T-helper 2 cell treated with Interferon-gamma antibody and Interleukin-4, amounts not matched to agents 100 ng/mL and 5 ng/mL, for 36 hours (primary cell): ENCODE measurements at regions not wholly inside any gene's neighbourhood (a gene's known extent, or its start where the extent isn't known, plus 50 kb on each side); places are given as distances from the start of the nearest gene placed in this dataset.

Experiments
- intact Hi-C: fragments of 100-400 bp; cut with micrococcal nuclease; formaldehyde crosslinking; loops from one replicate; pipeline ENCODE4 v1.15.1; 2023

DNA sequence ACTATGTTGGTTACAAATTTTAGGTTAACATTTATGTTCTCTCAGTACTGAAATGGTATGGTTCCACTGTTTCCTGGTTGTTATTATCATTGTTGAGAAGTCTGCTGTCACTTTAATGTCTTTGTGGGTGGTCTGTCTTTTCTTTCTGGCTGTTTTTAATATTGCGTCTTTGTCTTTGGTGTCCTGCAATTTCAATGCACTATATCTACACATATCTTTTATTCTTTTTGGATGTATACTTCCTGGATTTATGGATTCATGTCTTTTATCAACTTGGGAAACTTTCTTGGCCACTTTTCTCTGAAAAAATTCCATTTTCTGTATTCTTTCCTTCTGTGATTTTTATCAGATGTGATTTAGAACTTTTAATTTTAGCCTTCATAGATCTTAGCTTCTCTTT is 250.2 kb downstream of the BUB3 start:
- intact Hi-C loops = no loop called here

DNA sequence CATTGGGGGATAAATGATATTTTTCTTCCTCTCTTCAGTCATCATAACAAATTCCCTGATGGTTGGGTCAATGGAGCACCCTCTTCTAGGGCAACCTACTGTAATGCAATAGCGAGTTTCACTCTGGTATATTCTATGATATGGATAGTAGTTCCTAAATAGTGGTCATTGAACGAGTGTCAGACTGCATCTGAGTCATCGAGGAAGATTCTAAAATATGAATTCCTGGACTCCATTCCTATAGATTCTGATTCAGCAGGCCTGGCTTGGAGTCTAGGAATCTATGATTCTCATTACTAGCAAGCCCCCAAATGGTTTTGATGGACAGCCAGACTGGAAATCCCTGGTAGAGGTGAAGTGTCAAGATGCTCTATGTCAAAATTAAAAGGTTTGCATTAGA is 254.5 kb downstream of the BUB3 start:
- intact Hi-C loops = no loop called here

DNA sequence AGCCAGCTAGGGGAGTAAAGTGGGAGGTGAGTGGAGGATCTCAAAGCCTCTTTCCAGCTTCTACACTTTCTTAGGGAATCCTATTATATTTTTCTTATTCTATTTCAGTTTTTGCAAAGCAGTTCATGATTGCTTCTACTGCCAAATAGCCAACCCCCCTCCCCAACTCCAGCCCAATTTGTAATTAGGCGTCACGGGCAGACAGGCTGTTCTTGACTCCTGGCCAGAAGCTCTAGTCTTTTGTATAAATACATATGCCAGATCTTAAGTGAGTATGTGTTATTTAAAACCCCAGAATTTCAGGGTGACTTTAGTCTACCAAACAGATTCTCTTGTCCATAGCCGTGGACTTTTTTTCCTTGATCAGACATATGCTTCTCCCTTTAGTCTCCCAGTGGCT is 255.2 kb downstream of the BUB3 start:
- intact Hi-C loops = no loop called here

DNA sequence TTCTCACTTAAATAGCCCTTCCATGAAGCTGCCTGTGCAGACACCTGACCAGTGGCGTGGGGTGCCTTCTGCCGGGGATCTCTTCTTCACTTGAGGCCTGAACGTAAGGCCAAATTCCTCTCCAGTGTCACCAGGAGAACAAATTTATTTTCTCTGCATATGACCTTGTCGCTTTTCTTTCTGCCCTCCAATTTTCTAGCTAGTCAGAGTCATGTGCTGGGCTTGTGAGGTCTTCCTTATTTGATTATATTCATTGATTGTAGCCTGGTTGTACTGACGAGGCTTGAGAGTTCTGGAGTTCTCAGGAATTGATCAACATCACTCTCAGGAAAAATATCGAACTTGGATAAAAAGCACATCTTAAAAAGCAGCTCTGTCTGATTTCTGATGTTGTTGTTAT is 255.7 kb downstream of the BUB3 start:
- intact Hi-C loops = no loop called here

DNA sequence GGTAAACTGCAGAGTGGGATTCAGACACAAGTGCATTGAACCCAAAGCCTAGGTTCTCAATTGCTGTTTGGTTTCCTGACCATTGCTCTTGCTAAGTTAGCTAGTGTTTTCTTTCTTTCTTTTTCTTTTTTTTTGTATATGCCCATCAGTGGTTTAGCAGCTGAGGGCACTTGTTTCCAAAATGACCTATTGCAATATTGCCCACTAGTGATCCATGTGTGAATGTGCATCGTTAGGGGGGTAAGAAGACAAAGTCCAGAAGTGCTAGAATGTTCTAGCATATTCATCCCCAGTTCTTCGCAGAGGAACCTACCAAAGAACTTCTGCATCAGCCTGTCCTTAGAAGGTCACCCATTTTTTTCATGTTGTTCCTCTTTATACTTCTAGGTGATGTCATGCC is 252.8 kb upstream of the GPR26 start:
- intact Hi-C loops = no loop called here

DNA sequence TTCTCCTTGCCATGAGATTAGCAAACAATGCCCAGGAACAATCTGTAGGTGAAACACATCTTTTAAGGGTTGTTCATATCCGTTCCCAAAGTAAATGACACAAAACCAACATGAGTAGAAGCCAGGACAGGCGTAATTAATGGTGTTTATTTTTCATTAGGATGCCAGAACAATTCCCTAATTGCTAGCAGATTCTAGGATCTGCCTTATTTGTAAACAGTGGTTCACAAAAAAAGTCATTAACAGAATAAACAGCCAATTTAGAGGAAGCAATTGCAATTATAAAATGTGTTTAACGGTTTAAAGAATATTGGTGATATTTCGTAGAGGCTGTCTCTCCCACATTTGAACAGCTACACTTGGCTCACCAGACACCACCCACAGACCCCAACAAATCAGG is 250.6 kb upstream of the GPR26 start:
- intact Hi-C loops = no loop called here

DNA sequence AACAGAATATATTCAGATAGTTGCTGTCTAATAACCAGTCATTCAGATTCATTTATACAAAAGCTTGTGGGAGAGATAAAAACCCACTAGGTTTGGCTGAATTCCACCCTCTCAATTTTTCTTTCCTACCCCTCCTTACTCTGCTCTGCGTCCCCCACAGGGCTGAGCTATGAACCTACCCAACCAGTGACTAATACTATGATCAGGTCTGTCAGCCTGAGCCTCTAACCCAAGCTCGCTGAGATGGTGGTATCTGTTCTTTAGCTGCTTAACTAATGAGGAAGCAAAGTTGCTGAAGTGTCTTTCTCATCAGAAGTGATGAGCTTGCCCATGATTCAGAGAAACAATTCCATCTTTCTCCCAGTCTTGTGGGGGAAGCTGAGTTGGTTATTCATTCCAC is 248.7 kb upstream of the GPR26 start:
- intact Hi-C loops = no loop called here

DNA sequence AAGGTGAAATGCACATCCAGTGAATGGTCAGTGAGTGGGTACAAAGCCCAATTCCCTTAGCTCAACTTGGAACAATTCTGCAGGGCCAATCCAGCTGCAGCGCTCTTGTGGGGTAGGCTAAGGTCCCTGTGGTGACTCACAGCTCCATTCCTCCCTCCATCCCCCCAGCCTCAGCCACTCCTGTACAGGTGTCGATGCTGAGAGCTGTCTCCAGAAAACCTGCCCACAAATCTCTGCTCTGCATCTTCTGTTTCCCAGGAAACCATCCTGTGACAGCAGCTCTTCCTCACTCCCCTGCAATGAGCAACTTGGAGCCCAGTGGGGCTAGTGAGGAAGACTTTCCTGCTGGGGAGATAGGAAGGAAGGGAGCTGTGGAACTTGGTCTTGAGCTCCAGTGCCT is 244.7 kb upstream of the GPR26 start:
- intact Hi-C loops = no loop called here

DNA sequence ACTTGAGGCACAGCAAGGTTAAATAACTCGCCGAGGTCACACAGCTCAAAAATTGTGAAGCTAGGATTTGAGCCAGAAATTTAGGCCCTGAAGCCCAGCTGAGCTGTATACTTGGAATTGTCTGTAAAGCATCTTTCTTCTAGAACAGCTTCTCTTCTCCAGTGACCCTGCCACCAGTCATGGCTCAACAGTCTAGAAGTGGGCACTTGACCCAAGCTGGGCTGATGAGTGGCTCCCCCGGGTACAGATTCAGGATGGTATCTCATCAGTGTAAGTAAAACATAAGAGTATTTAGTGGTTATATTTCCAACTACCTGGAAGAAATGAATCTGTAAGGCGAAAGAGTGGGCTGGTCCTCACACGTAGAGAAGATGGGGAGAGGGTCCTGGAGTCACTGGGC is 243.9 kb upstream of the GPR26 start:
- intact Hi-C loops = no loop called here

DNA sequence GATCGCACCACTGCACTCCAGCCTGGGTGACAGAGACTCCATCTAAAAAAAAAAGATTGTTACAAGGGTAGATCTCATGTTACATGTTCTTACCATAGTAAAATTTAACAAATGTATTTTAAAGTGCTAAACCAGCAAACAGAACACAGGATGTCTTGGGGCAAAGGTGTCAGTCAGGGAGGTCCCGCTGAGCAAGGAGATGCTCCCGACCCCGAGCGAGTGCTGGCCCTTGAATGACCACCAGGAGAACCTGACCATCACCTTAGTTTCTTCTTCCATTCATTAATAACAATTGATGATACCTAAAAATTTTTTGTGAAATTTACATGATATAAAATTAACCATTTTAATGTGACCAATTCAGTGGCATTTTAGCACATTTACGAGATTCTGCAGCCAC is 241.6 kb upstream of the GPR26 start:
- intact Hi-C loops = no loop called here

DNA sequence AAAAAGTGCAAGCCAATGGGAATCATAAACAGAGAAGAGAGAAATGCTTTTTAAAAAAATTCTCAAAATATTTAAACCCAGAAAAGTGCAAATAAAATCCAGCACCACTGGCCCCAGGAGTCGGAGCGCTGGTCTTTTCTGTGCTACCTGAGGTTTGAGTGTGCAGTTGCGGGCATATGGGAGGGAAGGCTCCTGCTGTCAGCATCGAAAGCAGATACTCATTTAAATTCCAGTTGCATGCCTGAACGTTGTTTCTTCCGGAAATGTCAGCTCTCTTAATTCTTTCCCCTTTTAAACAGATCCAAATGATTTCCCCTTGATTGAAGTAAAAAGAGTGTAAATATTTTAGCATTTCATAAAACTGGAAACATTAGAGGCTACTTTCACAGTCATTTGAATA is 240.5 kb upstream of the GPR26 start:
- intact Hi-C loops = no loop called here

DNA sequence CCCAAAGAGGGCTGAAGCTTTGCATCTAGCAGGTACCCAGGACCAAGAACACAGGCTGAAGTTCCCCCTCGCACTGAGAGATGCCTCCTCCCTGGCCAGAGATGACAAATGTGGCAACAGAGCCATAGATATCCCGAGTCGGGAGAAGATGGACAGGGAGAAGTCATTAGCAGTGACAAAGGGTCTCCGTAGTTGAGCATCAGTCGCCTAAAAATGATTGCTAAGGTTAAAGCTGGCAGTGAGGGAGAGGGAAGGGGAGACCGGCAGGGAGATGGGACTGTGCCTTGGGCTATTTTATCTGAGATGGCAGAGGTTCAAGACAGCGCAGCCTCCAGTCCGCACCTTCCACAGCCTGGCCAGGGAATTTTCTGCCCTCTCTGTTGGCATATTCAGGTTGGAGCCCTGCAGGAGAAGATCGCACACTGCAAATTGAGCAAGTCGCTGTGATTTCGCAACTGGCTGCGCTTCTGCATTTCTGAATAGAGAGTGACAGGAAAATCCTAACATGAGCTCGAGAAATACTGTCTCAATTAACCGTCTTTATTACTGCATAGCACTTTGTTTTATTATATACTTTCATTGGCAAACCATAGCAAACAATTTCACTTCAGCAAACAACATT is 238.9 kb upstream of the GPR26 start:
- intact Hi-C loops = no loop called here

DNA sequence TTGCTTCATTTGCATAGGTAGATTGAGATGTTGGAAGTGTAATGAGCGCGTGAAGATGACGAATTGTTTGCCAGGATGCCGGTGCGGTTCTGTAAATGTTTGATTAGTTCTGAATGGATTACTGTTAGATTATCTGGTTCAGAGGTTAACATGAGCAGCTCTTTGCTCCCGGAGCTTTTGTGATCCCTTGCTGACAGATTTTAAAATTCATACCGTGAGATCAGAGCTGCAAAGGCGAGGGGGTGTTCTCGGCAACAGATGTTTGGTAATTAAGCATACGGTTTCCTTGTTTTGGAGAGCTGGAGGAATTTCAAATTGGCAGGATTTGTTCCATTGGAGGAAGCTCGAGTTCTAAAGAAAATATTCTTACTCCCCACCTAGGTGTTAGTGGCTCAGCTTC is 237.8 kb upstream of the GPR26 start:
- intact Hi-C loops = no loop called here

DNA sequence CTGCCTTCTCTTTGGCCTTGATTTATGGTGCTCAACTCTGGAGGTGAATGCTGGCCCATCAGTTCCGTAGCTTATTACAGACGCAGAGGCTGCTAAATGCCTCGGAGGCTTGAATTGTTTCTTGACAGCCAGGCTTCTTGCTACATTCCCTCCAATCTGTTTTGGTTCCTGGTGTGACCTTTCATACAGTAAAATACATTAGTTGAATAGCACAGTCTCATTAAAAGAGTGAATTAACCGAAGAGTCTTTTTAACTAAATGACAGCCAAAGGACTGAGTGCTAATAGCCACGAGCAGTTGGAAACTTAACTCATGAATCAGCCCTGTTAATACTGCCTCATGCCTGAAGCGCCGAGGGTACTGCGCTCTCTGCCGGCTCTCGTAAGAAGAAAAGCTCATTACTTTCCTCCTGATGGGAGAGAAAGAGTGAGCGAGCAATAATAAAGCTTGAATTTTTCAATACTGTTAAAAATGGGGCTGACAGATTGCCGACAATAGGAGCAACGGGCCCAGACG is 236.4 kb upstream of the GPR26 start:
- intact Hi-C loops = no loop called here

DNA sequence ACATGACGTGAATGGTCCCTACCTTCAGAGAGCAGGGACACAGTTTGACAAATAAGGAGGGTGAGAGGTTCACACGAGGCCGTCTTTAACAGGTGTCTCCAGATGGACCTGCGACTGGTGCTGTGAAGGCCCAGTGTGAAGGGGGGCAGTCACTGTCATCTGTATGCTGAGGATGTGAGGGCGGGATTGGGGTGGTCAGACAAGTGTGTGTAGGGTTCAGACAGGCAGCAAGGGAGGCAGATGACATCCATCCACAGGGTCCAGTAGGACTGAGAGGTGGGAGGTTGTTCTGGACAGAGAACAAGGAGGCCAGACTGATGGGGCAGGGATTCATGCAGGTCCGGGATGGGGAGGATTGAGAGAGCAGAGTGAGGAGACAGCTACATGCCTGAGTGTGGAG is 232.6 kb upstream of the GPR26 start:
- intact Hi-C loops = no loop called here

DNA sequence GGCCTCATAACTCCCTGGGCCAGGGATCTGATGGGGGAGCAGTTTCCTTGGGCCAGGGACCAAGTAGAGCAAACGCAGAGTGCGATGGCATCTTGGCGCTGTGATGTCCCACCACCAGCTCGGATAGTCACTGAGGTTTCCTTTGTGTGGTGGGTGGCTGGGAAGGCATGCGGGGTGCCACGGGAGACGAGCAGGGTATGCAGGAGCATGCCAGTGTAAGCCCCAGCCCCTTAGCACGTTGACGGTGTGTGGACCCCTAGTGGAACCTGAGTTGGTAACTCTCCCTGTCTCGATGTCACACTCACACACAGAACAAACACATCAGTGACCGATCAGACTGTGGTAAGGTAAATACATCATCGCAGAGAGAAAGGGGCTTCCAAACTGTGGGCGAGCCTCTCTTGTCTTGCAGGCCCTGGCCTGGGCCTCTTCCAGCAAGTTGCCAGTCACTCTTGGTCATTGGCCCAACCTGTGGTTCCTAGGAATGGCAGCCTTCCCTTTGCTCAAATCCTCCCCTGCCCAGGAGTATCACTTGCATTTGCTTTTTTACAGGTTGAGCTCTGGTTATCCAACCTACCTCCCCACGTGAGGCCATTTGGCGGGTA is 231.6 kb upstream of the GPR26 start:
- intact Hi-C loops = no loop called here

DNA sequence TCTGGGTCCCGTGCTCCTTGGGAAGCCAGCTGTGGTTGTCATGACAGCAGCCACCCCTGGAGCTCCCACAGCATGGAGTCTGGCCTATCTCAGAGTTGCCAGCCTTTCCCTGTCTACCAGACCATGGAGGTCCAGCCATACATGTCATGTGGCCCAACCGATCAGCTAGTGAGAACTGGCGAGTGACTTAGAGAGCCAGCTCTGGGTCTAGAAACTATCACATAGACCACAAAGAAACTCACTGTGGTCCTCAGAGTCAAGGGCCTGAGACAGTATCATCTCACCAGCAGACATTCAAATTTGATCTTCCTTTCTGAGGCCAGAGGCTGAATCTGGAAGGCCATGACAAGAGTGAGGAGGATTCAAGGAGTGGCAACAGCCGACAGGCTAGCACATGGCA is 223.3 kb upstream of the GPR26 start:
- intact Hi-C loops = no loop called here

DNA sequence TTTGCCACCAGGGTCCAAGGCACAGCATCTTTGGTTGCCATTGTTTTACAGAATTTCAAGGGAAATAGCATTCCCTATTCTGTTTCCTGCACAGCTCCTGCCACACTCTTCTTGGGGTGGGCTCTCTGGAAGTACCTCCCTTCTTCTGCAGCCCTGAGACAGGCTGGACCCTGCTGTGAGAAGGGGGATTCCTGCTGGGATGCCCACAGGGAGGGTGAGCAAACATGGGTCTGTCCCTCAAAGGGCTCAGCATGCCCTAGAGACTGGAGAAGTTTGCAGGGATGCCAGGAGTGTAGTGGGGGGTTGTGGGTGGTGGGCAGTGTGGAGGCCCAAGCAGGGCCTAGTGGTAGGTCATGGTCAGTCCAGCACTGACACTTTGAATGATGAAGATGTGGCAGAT is 222.2 kb upstream of the GPR26 start:
- intact Hi-C loops = no loop called here

DNA sequence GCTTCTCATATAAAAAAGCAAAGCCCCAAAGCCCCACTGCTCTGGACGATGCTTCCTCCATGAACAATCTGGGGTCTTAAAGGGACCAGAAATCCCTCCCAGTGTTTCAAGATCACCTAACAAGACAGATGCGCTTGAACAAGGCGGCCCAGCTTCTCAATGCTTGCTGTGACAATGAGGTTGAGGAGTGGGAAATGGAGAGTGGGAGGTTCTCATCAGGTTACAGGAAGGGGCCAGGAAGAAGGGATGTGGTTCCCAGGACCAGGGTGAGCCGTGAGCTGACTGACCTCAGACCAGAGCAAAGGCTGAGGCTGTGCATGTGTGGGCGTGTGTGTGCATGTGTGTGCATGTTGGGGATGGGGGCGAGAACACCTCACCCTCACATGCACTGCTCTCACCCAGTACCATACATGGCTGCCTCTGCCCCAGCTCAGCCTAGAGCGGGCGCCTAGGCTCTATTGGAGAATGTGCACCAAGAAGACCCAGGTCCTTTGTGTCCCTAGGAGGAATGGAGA is 220.8 kb upstream of the GPR26 start:
- intact Hi-C loops = no loop called here

DNA sequence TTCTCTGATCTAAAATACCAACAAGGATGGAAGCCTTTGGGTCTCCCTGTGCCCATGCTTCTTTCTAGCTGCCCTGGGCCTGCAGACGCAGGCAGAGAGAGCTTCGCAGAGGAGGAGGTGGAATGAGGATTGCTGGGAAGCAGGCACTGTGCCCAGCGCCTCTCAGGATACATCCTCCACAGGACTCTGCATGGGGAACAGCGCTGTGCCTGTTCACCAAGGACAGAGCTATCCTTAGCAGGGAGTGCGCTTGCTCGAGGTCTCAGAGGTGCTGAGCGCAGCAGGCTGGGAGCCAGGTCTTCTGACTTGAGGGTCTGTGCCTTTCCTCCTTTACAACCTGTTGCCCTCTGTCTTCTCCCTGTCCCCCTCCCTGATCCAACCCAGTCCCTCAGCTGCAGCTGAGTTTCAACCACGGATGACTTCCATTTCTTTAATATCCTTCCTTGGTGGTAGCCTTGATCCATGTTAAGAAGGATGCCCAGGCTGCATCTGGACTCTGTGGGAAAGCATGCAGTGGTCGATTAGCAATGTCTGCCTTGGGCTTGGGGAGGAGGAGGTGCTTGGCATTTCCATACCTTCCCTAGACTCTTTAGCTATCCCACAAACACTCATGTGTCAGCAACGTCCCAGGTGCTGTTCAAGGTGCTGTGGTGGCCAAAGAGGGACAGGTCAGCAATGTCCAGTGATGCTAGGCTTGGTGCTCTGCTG is 219.6 kb upstream of the GPR26 start:
- intact Hi-C loops = no loop called here

DNA sequence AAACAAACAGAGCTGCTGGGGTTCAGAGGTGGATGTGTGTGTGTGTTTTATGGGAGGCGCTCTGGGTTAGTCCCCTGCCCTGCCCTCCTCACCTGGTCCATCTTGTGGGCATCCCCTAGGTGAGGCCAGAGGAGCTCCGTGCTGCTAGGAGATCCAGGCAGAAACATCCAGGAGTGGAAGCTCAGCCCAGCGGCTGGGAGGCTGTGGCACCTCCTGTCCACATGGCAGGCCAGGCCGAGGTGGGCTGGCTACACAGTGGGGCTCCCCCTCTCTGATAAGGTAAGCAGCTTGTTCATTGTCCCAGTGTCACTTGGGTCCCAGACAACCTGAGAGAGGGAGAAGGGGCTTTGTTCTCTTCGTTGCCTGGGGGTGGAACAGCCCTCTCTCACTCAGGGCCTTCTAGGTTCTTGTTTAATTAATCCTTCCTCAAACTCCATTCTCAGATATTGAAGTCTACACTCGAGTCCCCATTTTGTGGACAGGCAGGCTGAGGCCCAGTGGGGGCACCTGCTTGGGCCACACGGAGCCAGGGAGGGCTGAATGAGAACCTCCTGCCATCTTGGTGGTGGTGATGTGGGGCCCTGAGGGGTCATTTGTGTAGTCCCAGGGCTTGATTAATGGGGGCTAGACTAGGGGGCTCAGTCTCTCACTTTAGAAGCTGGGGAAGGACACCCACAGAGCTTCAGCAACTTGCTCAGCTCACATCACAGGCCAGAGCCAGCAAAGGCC is 216.8 kb upstream of the GPR26 start:
- intact Hi-C loops = no loop called here
